ENCODE measurements at regions not wholly inside any gene's neighbourhood (a gene's known extent, or its start where the extent isn't known, plus 50 kb on each side); places are given as distances from the start of the nearest gene placed in this dataset.
"Not testable (repeated sequence)": the region's sequence is repeated elsewhere in the genome, so short reads cannot be mapped to it uniquely, and the experiment has no call there.

GRCh38 chr12:83378186-83378727, 691.6 kb downstream of the TMTC2 start:
- no peak for DNase-seq (ENCODE audit: low read depth in 2 of 2)

- no peak for DNase-seq (ENCODE audit: low read depth in 2 of 2)
Measured at GRCh38 chr12:83365317-83365716, 678.6 kb downstream of the TMTC2 start.

- no peak for DNase-seq (ENCODE audit: low read depth in 2 of 2)
Measured at GRCh38 chr12:83361475-83361874, 674.8 kb downstream of the TMTC2 start.

- DNase-seq (ENCODE audit: low read depth in 2 of 2), result no peak
Measured at GRCh38 chr12:83361071-83361470, 674.4 kb downstream of the TMTC2 start.

GRCh38 chr12:83349907-83350611, 663.4 kb downstream of the TMTC2 start:
- DNase-seq (ENCODE audit: low read depth in 2 of 2), result no peak

GRCh38 chr12:83346333-83346732, 659.6 kb downstream of the TMTC2 start:
- no peak for DNase-seq (ENCODE audit: low read depth in 2 of 2)

GRCh38 chr12:83343767-83344166, 657.1 kb downstream of the TMTC2 start:
- no peak for DNase-seq (ENCODE audit: low read depth in 2 of 2)

- DNase-seq (ENCODE audit: low read depth in 2 of 2), result no peak
Measured at GRCh38 chr12:83335748-83336147, 649.0 kb downstream of the TMTC2 start.

- no peak for DNase-seq (ENCODE audit: low read depth in 2 of 2)
Measured at GRCh38 chr12:83326666-83327065, 640.0 kb downstream of the TMTC2 start.

- DNase-seq (ENCODE audit: low read depth in 2 of 2), result no peak
Measured at GRCh38 chr12:83323866-83324265, 637.2 kb downstream of the TMTC2 start.

GRCh38 chr12:83322809-83323208, 636.1 kb downstream of the TMTC2 start:
- DNase-seq (ENCODE audit: low read depth in 2 of 2), result no peak

- DNase-seq (ENCODE audit: low read depth in 2 of 2), result no peak
Measured at GRCh38 chr12:83321971-83322370, 635.3 kb downstream of the TMTC2 start.

- DNase-seq (ENCODE audit: low read depth in 2 of 2), result no peak
Measured at GRCh38 chr12:83320350-83320749, 633.6 kb downstream of the TMTC2 start.

GRCh38 chr12:83318386-83319098, 631.8 kb downstream of the TMTC2 start:
- no peak for DNase-seq (ENCODE audit: low read depth in 2 of 2)

- no peak for DNase-seq (ENCODE audit: low read depth in 2 of 2)
Measured at GRCh38 chr12:83317595-83317994, 630.9 kb downstream of the TMTC2 start.

- no peak for DNase-seq (ENCODE audit: low read depth in 2 of 2)
Measured at GRCh38 chr12:83313827-83314226, 627.1 kb downstream of the TMTC2 start.

GRCh38 chr12:83313322-83313721, 626.6 kb downstream of the TMTC2 start:
- no peak for DNase-seq (ENCODE audit: low read depth in 2 of 2)

GRCh38 chr12:83276904-83277303, 590.2 kb downstream of the TMTC2 start:
- no peak for DNase-seq (ENCODE audit: low read depth in 2 of 2)

GRCh38 chr12:83271201-83271600, 584.5 kb downstream of the TMTC2 start:
- DNase-seq (ENCODE audit: low read depth in 2 of 2), result no peak

- no peak for DNase-seq (ENCODE audit: low read depth in 2 of 2)
Measured at GRCh38 chr12:83265808-83266207, 579.1 kb downstream of the TMTC2 start.

- DNase-seq (ENCODE audit: low read depth in 2 of 2), result no peak
Measured at GRCh38 chr12:83261998-83262397, 575.3 kb downstream of the TMTC2 start.

GRCh38 chr12:83260126-83260525, 573.4 kb downstream of the TMTC2 start:
- DNase-seq (ENCODE audit: low read depth in 2 of 2), result not testable (repeated sequence)

- DNase-seq (ENCODE audit: low read depth in 2 of 2), result no peak
Measured at GRCh38 chr12:83257726-83258125, 571.0 kb downstream of the TMTC2 start.
